A673 (cell line): ENCODE measurements at regions not wholly inside any gene's neighbourhood (a gene's known extent, or its start where the extent isn't known, plus 50 kb on each side); places are given as distances from the start of the nearest gene placed in this dataset.

Source experiments
- EZH2 ChIP-seq: fragments of 200-600 bp; sonication (generic); IDR thresholded peaks from 2 replicates; pipeline ENCODE4 v1.6.1; 2017; ENCODE audit warnings: borderline replicate concordance, low read depth, mild to moderate bottlenecking, mixed read lengths, antibody characterized with exemption, low read length; ENCODE audit not compliant: poor library complexity, severe bottlenecking
- TF ChIP-seq, protein P1 (sequence below): fragments of 300-800, 200-600 bp; sonication (generic); conservative IDR thresholded peaks from 2 replicates; pipeline ENCODE4 v1.5.1; 2017; ENCODE audit warnings: low read depth, mild to moderate bottlenecking, antibody characterized with exemption, low read length, moderate library complexity, mixed read lengths

- TF ChIP-seq, protein P1, sequence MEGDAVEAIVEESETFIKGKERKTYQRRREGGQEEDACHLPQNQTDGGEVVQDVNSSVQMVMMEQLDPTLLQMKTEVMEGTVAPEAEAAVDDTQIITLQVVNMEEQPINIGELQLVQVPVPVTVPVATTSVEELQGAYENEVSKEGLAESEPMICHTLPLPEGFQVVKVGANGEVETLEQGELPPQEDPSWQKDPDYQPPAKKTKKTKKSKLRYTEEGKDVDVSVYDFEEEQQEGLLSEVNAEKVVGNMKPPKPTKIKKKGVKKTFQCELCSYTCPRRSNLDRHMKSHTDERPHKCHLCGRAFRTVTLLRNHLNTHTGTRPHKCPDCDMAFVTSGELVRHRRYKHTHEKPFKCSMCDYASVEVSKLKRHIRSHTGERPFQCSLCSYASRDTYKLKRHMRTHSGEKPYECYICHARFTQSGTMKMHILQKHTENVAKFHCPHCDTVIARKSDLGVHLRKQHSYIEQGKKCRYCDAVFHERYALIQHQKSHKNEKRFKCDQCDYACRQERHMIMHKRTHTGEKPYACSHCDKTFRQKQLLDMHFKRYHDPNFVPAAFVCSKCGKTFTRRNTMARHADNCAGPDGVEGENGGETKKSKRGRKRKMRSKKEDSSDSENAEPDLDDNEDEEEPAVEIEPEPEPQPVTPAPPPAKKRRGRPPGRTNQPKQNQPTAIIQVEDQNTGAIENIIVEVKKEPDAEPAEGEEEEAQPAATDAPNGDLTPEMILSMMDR: no peak
- TF ChIP-seq EZH2: no peak
These were observed 113.7 kb upstream of the RBFOX1 start for GRCh38 chr16:7218936-7219335.
